ENCODE measurements at regions not wholly inside any gene's neighbourhood (a gene's known extent, or its start where the extent isn't known, plus 50 kb on each side); places are given as distances from the start of the nearest gene placed in this dataset.

DNA sequence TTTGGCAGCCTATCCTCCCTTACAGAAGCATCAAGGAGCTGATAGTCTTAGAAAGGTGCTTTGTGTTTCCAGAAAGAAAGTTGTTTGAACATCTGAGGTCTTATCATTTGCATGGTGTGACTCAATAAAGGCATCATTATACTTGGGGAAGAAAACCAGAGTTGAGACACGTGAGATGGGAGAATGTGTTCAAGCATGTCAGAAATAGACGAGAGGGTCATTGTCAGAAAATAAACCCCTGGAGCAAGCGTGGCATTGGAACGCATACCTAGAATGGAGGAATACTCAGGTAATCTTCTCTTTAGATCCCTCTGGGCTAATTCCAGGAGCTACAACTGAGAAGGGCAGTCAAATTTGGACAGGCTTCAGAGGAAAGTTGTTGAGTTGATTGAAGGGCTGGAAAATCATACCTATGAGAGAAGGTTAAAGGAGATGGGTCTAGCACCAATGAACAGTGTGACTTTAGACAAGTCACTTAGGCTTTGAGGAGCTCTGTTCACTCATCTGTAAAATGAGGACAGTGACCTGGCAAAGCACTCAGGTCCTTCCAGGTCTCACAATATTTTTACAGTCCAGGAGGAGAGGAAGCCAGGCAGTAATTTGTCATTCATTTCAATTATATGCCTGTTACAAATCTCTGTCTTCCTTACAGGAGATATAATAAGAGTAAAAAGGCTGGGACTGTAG lies 101.3 kb upstream of the C1orf21 start:
- TF ChIP-seq, protein P1, sequence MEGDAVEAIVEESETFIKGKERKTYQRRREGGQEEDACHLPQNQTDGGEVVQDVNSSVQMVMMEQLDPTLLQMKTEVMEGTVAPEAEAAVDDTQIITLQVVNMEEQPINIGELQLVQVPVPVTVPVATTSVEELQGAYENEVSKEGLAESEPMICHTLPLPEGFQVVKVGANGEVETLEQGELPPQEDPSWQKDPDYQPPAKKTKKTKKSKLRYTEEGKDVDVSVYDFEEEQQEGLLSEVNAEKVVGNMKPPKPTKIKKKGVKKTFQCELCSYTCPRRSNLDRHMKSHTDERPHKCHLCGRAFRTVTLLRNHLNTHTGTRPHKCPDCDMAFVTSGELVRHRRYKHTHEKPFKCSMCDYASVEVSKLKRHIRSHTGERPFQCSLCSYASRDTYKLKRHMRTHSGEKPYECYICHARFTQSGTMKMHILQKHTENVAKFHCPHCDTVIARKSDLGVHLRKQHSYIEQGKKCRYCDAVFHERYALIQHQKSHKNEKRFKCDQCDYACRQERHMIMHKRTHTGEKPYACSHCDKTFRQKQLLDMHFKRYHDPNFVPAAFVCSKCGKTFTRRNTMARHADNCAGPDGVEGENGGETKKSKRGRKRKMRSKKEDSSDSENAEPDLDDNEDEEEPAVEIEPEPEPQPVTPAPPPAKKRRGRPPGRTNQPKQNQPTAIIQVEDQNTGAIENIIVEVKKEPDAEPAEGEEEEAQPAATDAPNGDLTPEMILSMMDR (IDR thresholded peaks at IDR 0.05; ENCODE audit: control insufficient read depth, insufficient read depth, low read depth, low read length, missing control alignments): no peak
- no peak overlapping the region for H3K4me3 ChIP-seq (ENCODE audit: control insufficient read depth, low read depth, low read length)
- DNase-seq (ENCODE audit: low read depth): no peak

DNA sequence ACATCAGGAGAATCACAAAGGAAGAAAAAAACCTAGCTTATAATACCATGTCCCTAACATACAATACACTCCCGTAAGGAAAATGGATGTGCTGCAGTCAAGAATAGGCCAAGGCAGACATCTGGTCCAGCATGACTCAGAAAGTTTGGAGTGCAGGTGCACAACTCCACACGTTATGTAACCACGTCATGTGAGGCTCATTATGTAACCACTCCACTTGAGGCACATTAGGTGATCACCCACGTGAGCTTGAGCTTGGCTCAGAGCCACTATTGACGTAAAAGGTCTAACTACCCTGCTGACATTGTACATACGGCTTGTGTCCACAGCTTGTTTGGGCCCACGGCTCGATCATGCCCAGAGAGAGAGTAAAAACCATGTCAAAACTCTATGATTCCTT lies 99.8 kb upstream of the C1orf21 start:
- H3K4me3 ChIP-seq (ENCODE audit: control insufficient read depth, low read depth, low read length): no peak overlapping the region
- TF ChIP-seq, protein P1 (IDR thresholded peaks at IDR 0.05; ENCODE audit: control insufficient read depth, insufficient read depth, low read depth, low read length, missing control alignments): no peak
- no peak for DNase-seq (ENCODE audit: low read depth)

DNA sequence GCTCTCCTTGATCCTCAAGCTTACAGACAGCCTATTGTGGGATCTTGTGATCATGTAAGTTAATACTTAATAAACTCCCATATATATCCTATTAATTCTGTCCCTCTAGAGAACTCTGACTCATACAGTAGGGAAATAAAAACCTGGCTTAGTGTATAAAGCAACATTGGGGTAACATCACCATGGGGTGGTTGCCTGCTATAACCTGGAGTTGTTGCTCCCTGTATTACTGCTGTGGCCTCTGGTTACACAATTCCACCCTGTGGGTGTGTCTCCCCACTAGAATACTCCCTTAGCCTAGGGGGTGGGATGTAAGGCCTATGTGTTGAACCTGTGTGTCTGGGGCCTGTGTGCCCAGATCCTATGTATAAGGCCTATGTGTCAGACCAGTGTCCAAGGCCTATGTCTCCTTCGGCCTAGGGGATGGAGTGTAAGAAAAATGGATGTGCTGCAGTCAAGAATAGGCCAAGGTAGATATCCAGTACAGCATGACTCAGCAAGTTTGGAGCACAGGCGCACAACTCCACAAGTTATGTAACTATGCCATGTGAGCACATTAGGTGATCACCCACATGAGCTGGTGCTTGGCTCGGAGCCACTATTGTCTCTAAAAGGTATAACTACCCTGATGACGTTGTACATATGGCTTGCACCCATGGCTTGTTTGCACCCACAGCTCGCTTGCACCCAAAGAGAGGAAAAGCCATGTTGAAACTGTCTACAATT lies 96.8 kb upstream of the C1orf21 start:
- no peak overlapping the region for H3K4me3 ChIP-seq (ENCODE audit: control insufficient read depth, low read depth, low read length)
- no peak for DNase-seq (ENCODE audit: low read depth)
- TF ChIP-seq, protein P1 (IDR thresholded peaks at IDR 0.05; ENCODE audit: control insufficient read depth, insufficient read depth, low read depth, low read length, missing control alignments): no peak

DNA sequence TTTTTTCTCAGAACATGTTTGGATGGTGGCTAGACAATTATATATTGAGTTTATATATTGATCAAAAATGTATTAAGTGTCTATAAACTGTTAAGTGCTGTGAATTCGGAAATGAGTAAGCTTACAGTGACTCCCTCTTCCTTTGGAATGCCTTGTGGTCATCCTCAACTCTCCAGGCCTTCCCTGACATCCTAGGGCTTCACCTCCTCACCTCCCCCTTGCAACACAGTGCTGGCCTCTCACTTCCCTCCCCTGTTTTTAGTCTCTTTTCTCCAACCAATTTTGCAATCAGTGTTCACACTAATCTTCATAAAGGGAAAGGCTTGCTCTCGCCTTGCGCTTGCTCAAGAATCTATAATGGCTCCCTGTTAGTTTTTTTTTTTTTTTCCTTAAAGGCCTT lies 95.1 kb upstream of the C1orf21 start:
- H3K4me3 ChIP-seq (ENCODE audit: control insufficient read depth, low read depth, low read length): no peak overlapping the region
- no peak for DNase-seq (ENCODE audit: low read depth)
- TF ChIP-seq, protein P1 (IDR thresholded peaks at IDR 0.05; ENCODE audit: control insufficient read depth, insufficient read depth, low read depth, low read length, missing control alignments): no peak

DNA sequence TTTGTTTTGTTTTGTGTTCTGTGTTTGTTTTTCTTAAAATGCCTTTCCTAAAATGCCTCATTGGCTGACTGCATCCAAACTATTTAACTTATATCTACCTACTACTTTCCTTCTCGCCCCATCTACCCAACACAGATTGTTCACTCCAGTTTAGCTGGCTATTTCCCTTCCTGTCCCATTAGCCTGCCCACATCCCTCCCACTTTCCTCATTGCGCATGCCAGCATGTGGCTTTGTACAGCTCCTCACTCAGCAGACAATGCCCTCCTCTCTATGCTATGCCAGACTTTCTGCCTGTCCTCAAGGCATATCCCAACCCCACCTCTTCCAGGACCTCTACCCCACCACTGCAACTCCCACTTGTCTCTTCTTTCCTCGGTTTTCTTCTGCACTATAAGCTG lies 94.7 kb upstream of the C1orf21 start:
- H3K4me3 ChIP-seq (ENCODE audit: control insufficient read depth, low read depth, low read length): no peak overlapping the region
- no peak for DNase-seq (ENCODE audit: low read depth)
- TF ChIP-seq, protein P1 (IDR thresholded peaks at IDR 0.05; ENCODE audit: control insufficient read depth, insufficient read depth, low read depth, low read length, missing control alignments): no peak

DNA sequence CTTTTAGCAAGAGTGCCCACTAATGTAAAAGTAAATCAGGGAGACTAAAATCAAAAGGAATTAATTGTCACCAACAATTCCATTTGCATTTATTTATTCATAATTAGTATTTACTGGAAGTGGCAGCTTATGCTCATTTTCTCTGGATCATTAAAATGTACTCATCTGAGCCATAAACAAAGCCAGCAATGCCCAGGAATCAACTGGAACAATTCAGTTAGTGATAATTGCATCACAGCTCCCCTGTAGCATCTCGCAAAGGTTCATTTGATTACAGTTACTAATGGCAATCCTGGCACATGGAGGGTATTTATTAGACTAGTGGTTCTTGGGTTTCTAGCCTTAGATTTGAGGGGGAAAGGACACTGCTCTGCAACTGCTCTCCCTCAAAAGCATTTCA lies 92.7 kb upstream of the C1orf21 start:
- H3K4me3 ChIP-seq (ENCODE audit: control insufficient read depth, low read depth, low read length): no peak overlapping the region
- no peak for DNase-seq (ENCODE audit: low read depth)
- TF ChIP-seq, protein P1 (IDR thresholded peaks at IDR 0.05; ENCODE audit: control insufficient read depth, insufficient read depth, low read depth, low read length, missing control alignments): no peak
